OCI-LY7 (cell line): ENCODE measurements at regions not wholly inside any gene's neighbourhood (a gene's known extent, or its start where the extent isn't known, plus 50 kb on each side); places are given as distances from the start of the nearest gene placed in this dataset.

Experiments used
- BruUV-seq: library from RNA; stranded (reverse); fragments of 400-500 nt; replicated peaks from 2 replicates; lab custom pipeline; 2021; lab: Mats Ljungman, UMichigan
- CTCF ChIA-PET: fragments of 300-600 bp; sonication (Branson Sonifier 250); formaldehyde crosslinking; loops from one replicate; lab custom pipeline; 2022; ENCODE audit warnings: antibody characterized with exemption; ENCODE audit not compliant: unreplicated experiment; lab: Charles Lee
- POLR2A ChIA-PET: fragments of 300-600 bp; sonication (Branson Sonifier 250); formaldehyde crosslinking; loops from one replicate; lab custom pipeline; 2022; ENCODE audit warnings: antibody characterized with exemption; lab: Charles Lee
- DNase-seq: peaks from one replicate; pipeline ENCODE4 v3.0.0-alpha.2; 2015; ENCODE audit warnings: low spot score
- H2AFZ ChIP-seq: fragments of 200-600 bp; sonication (generic), shearing (Covaris generic); 2 replicates; pipeline ENCODE4 v1.6.1; 2014; ENCODE audit warnings: mild to moderate bottlenecking, antibody characterized with exemption, low read length, moderate library complexity
- H3K27ac ChIP-seq: fragments of 200-600 bp; sonication (generic); 2 replicates; pipeline ENCODE4 v1.5.1; 2014; ENCODE audit warnings: mixed run types, low read depth, mild to moderate bottlenecking, moderate library complexity, low read length, inconsistent platforms; ENCODE audit not compliant: poor library complexity, severe bottlenecking
- H3K36me3 ChIP-seq: fragments of 200-600 bp; sonication (generic); 2 replicates; pipeline ENCODE4 v1.6.1; 2014; ENCODE audit warnings: mild to moderate bottlenecking, antibody characterized with exemption, low read length, moderate library complexity, mixed read lengths; ENCODE audit not compliant: insufficient read depth
- H3K4me1 ChIP-seq: fragments of 200-600 bp; sonication (generic); 2 replicates; pipeline ENCODE4 v1.5.1; 2014; ENCODE audit warnings: mild to moderate bottlenecking, low read length; ENCODE audit not compliant: insufficient read depth, poor library complexity, severe bottlenecking
- H3K4me2 ChIP-seq: fragments of 200-600 bp; sonication (generic); 2 replicates; pipeline ENCODE4 v1.6.1; 2014; ENCODE audit warnings: mild to moderate bottlenecking, low read length
- H3K4me3 ChIP-seq: fragments of 200-600 bp; sonication (generic); 2 replicates; pipeline ENCODE4 v1.5.1; 2014; ENCODE audit warnings: mild to moderate bottlenecking, low read depth, low read length; ENCODE audit not compliant: poor library complexity, severe bottlenecking
- H3K79me2 ChIP-seq: fragments of 200-600 bp; sonication (generic); 2 replicates; pipeline ENCODE4 v1.6.1; 2016; ENCODE audit warnings: low read depth, mild to moderate bottlenecking, low read length, moderate library complexity, mixed read lengths; ENCODE audit not compliant: insufficient read depth
- H3K9me2 ChIP-seq: fragments of 200-600 bp; sonication (generic); 2 replicates; pipeline ENCODE4 v1.6.1; 2016; ENCODE audit warnings: mild to moderate bottlenecking, low read length, mixed read lengths; ENCODE audit not compliant: insufficient read depth
- H3K9me3 ChIP-seq: fragments of 200-600 bp; sonication (generic); 2 replicates; pipeline ENCODE4 v1.6.1; 2014; ENCODE audit warnings: mild to moderate bottlenecking, mixed run types, low read length, mixed read lengths
- H4K20me1 ChIP-seq: fragments of 200-600 bp; sonication (generic); 2 replicates; pipeline ENCODE4 v1.6.1; 2014; ENCODE audit warnings: mild to moderate bottlenecking, antibody characterized with exemption, low read length, moderate library complexity, mixed read lengths; ENCODE audit not compliant: insufficient read depth
- CTCF ChIP-seq: fragments of 200-600 bp; sonication (generic); conservative IDR thresholded peaks from 2 replicates; pipeline ENCODE4 v1.5.1; 2014; ENCODE audit warnings: mild to moderate bottlenecking, antibody characterized with exemption, low read length, moderate library complexity, mixed read lengths
- EZH2phosphoT487 ChIP-seq: fragments of 200-600 bp; sonication (generic); IDR thresholded peaks from 2 replicates; pipeline ENCODE4 v1.6.1; 2018; ENCODE audit warnings: low read depth, borderline replicate concordance, mild to moderate bottlenecking, mixed run types, antibody characterized with exemption, low read length, moderate library complexity, mixed read lengths
- intact Hi-C: fragments of 100-400 bp; cut with micrococcal nuclease; formaldehyde crosslinking; loops from one replicate; pipeline ENCODE4 v1.10.0; 2022; ENCODE audit not compliant: unreplicated experiment

DNA sequence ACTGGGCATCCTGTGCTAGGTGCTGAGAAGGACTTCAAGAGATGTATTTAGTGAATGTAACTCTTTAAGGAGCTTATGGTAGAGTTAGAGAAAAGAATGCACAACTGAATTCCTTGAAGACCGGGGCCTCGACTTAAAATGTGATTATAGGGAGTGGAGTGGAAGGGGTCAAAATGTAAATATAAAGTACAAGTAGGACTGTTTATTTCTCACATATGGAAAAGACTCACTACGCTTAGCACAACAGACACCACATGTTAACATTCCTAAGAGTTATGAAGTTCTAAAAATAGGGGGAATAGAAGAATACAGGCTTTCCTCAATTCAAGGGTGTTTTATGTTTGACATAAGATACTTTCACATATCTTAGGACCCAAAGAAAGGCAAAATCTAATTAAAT, 117.8 kb upstream of the OSMR start:
- intact Hi-C loops, result no loop called here
- no peaks in the 10 kb centered on the region for H4K20me1 ChIP-seq
- H3K9me2 ChIP-seq, result no peaks in the 10 kb centered on the region
- no peak overlapping the region for H3K4me2 ChIP-seq
- ChIA-PET POLR2A (no interaction called here), CTCF (no interaction called here)
- no peak for TF ChIP-seq EZH2phosphoT487
- no peak for TF ChIP-seq CTCF
- no peaks in the 10 kb centered on the region for H3K9me3 ChIP-seq
- DNase-seq, result no peak
- no peak overlapping the region for H3K4me3 ChIP-seq
- H3K4me1 ChIP-seq, result no peaks in the 10 kb centered on the region
- no peaks in the 10 kb centered on the region for H3K79me2 ChIP-seq
- no TSS peak for BruUV-seq
- no peaks in the 10 kb centered on the region for H3K36me3 ChIP-seq
- no peak overlapping the region for H3K27ac ChIP-seq
- H2AFZ ChIP-seq, result no peak overlapping the region

DNA sequence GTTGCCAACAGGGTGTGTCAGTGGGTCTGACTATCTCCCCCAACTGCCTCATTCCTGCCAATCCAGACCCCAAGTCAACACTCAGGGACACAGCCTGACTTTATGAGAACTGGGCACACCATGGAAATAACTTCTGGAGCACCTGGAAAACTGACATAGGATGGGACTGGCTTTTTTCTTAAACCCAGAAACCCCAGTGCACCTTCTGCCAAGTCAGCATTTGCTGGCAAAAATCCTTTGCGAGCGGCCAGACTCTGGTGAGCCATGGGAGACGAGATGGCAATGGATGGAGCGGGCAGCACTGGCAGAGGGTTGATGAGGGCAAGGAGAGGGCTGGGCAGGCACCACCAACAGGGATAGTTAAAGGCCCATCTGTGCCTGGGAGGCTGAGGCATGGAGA, 114.4 kb upstream of the OSMR start:
- no peak for DNase-seq
- H3K4me3 ChIP-seq, result no peak overlapping the region
- no peak overlapping the region for H2AFZ ChIP-seq
- no peaks in the 10 kb centered on the region for H3K9me3 ChIP-seq
- BruUV-seq, result no TSS peak
- intact Hi-C loops, result no loop called here
- no peak overlapping the region for H3K4me2 ChIP-seq
- no peaks in the 10 kb centered on the region for H4K20me1 ChIP-seq
- POLR2A ChIA-PET, result no interaction called here
- TF ChIP-seq CTCF (no peak), EZH2phosphoT487 (no peak)
- no peaks in the 10 kb centered on the region for H3K4me1 ChIP-seq
- no peaks in the 10 kb centered on the region for H3K36me3 ChIP-seq
- H3K79me2 ChIP-seq, result no peaks in the 10 kb centered on the region
- CTCF ChIA-PET, result no interaction called here
- no peaks in the 10 kb centered on the region for H3K9me2 ChIP-seq
- no peak overlapping the region for H3K27ac ChIP-seq

- CTCF ChIA-PET, result no interaction called here
- no peak overlapping the region for H3K4me2 ChIP-seq
- BruUV-seq, result no TSS peak
- intact Hi-C loops, result no loop called here
- no peak for DNase-seq
- H3K27ac ChIP-seq, result no peak overlapping the region
- no peak overlapping the region for H2AFZ ChIP-seq
- POLR2A ChIA-PET, result interaction anchor here (0.6 kb wide), 1 partner anchor 79 kb away, joined by 10 read pairs; no protein-coding TSS in a partner anchor
- H4K20me1 ChIP-seq, result no peaks in the 10 kb centered on the region
- no peaks in the 10 kb centered on the region for H3K9me3 ChIP-seq
- no peaks in the 10 kb centered on the region for H3K9me2 ChIP-seq
- no peak overlapping the region for H3K4me3 ChIP-seq
- no peaks in the 10 kb centered on the region for H3K79me2 ChIP-seq
- no peaks in the 10 kb centered on the region for H3K36me3 ChIP-seq
- H3K4me1 ChIP-seq, result no peaks in the 10 kb centered on the region
- TF ChIP-seq EZH2phosphoT487, result no peak
- no peak for TF ChIP-seq CTCF
Measured at GRCh38 chr5:38734353-38734752, 111.5 kb upstream of the OSMR start.
